HEK293 (cell line): ENCODE measurements at regions not wholly inside any gene's neighbourhood (a gene's known extent, or its start where the extent isn't known, plus 50 kb on each side); places are given as distances from the start of the nearest gene placed in this dataset.
A peak's percentile ranks its signal among the peaks of the same experiment; 100 is the strongest.

ENCODE experiments used
- CTCF ChIA-PET: fragments of 350-600 bp; formaldehyde crosslinking; extraction: SDS; loops from one replicate; lab custom pipeline; 2021; ENCODE audit warnings: antibody characterized with exemption; lab: Yijun Ruan, JAX
- POLR2A ChIA-PET: fragments of 300-600 bp; formaldehyde crosslinking; extraction: SDS; loops from one replicate; lab custom pipeline; 2020; ENCODE audit warnings: antibody characterized with exemption, inconsistent platforms; lab: Yijun Ruan, JAX
- H3K27ac ChIP-seq: fragments of 200-500 bp; sonication (Bioruptor generic); 2 replicates; pipeline ENCODE4 v1.5.1; 2014; ENCODE audit warnings: low read depth, low read length, control low read depth, inconsistent platforms; ENCODE audit errors: extremely low read depth
- H3K36me3 ChIP-seq, 2 experiments: fragments of 200-500 bp in 1 of 2; sonication (Bioruptor generic) in 1 of 2; 1 replicate in 1 of 2; 2 replicates in 1 of 2; pipeline ENCODE4 v1.5.1; 2014 to 2017; ENCODE audit warnings: inconsistent platforms in 2 of 2, low read length in 2 of 2; ENCODE audit not compliant: control insufficient read depth in 2 of 2, insufficient read depth in 1 of 2
- H3K4me1 ChIP-seq: fragments of 200-500 bp; sonication (Bioruptor generic); 2 replicates; pipeline ENCODE4 v1.5.1; 2014; ENCODE audit warnings: mild to moderate bottlenecking, low read length, inconsistent platforms; ENCODE audit not compliant: control insufficient read depth, insufficient read depth
- H3K4me3 ChIP-seq: 2 replicates; pipeline ENCODE4 v1.5.1; 2011; ENCODE audit warnings: low read depth, mild to moderate bottlenecking, control low read depth, low read length, moderate library complexity
- H3K9me3 ChIP-seq: fragments of 200-500 bp; sonication (Bioruptor generic); 2 replicates; pipeline ENCODE4 v1.5.1; 2014; ENCODE audit warnings: low read depth, low read length, inconsistent platforms; ENCODE audit not compliant: control insufficient read depth, insufficient read depth
- GLI2 ChIP-seq: fragments of 450-650 bp; formaldehyde crosslinking; IDR thresholded peaks from 2 replicates; pipeline ENCODE4; 2017; ENCODE audit warnings: missing biosample characterization, missing genetic modification characterization, low read depth, borderline replicate concordance
- GLI4 ChIP-seq: fragments of 450-650 bp; formaldehyde crosslinking; IDR thresholded peaks from 2 replicates; pipeline ENCODE4 v1.5.1; 2016; ENCODE audit warnings: missing biosample characterization, missing genetic modification characterization
- HOXD13 ChIP-seq: sonication (generic); formaldehyde crosslinking; IDR thresholded peaks from 2 replicates; pipeline ENCODE4 v1.8.0; 2022; ENCODE audit warnings: missing genetic modification reagents, borderline replicate concordance
- PBX3 ChIP-seq: sonication (generic); formaldehyde crosslinking; IDR thresholded peaks from 2 replicates; pipeline ENCODE4 v1.8.1; 2022; ENCODE audit warnings: mild to moderate bottlenecking, moderate library complexity, missing genetic modification reagents
- SCRT1 ChIP-seq: fragments of 450-650 bp; formaldehyde crosslinking; IDR thresholded peaks from 2 replicates; pipeline ENCODE4 v1.5.1; 2016; ENCODE audit warnings: missing biosample characterization, missing genetic modification characterization, borderline replicate concordance
- SCRT2 ChIP-seq: fragments of 450-650 bp; formaldehyde crosslinking; IDR thresholded peaks from 2 replicates; pipeline ENCODE4 v1.5.1; 2016; ENCODE audit warnings: missing biosample characterization, missing genetic modification characterization
- ZNF112 ChIP-seq: fragments of 450-650 bp; formaldehyde crosslinking; IDR thresholded peaks from 2 replicates; pipeline ENCODE4 v1.5.0; 2017; ENCODE audit warnings: missing biosample characterization, missing genetic modification characterization
- ZNF140 ChIP-seq: fragments of 450-650 bp; formaldehyde crosslinking; IDR thresholded peaks from 2 replicates; pipeline ENCODE4 v1.5.1; 2016; ENCODE audit warnings: missing biosample characterization, missing genetic modification characterization
- ZNF157 ChIP-seq: fragments of 450-650 bp; formaldehyde crosslinking; IDR thresholded peaks from 2 replicates; pipeline ENCODE4 v1.5.1; 2016; ENCODE audit warnings: missing biosample characterization, missing genetic modification characterization
- ZNF19 ChIP-seq: fragments of 450-650 bp; formaldehyde crosslinking; IDR thresholded peaks from 2 replicates; pipeline ENCODE4; 2016; ENCODE audit warnings: missing biosample characterization, missing genetic modification characterization, low read depth
- ZNF292 ChIP-seq: fragments of 450-650 bp; formaldehyde crosslinking; IDR thresholded peaks from 2 replicates; pipeline ENCODE4 v1.5.1; 2016; ENCODE audit warnings: low read depth, missing biosample characterization, missing genetic modification characterization, borderline replicate concordance
- ZNF426 ChIP-seq: fragments of 450-650 bp; formaldehyde crosslinking; IDR thresholded peaks from 2 replicates; pipeline ENCODE4 v1.5.1; 2017; ENCODE audit warnings: missing biosample characterization, missing genetic modification characterization, mild to moderate bottlenecking, inconsistent platforms, moderate library complexity
- ZNF529 ChIP-seq: fragments of 450-650 bp; formaldehyde crosslinking; IDR thresholded peaks from 2 replicates; pipeline ENCODE4 v1.5.1; 2017; ENCODE audit warnings: missing genetic modification characterization, missing biosample characterization; ENCODE audit not compliant: insufficient replicate concordance
- ZNF561 ChIP-seq: fragments of 450-650 bp; IDR thresholded peaks from 2 replicates; pipeline ENCODE4 v1.5.1; 2018; ENCODE audit warnings: missing biosample characterization, missing genetic modification characterization, borderline replicate concordance
- ZNF585B ChIP-seq: fragments of 450-650 bp; formaldehyde crosslinking; IDR thresholded peaks from 2 replicates; pipeline ENCODE4 v1.5.1; 2016; ENCODE audit warnings: missing biosample characterization, missing genetic modification characterization
- ZNF629 ChIP-seq: fragments of 450-650 bp; formaldehyde crosslinking; IDR thresholded peaks from 2 replicates; pipeline ENCODE4 v1.5.1; 2017; ENCODE audit warnings: missing biosample characterization, missing genetic modification characterization
- ZNF701 ChIP-seq: fragments of 450-650 bp; formaldehyde crosslinking; IDR thresholded peaks from 2 replicates; pipeline ENCODE4 v1.5.1; 2016; ENCODE audit warnings: missing biosample characterization, missing genetic modification characterization
- ZNF837 ChIP-seq: fragments of 450-650 bp; formaldehyde crosslinking; IDR thresholded peaks from 2 replicates; pipeline ENCODE4 v1.5.1; 2016; ENCODE audit warnings: missing biosample characterization, missing genetic modification characterization
- ZSCAN5A ChIP-seq: fragments of 450-650 bp; formaldehyde crosslinking; IDR thresholded peaks from 2 replicates; pipeline ENCODE4 v1.5.1; 2016; ENCODE audit warnings: missing biosample characterization, missing genetic modification characterization
- TF ChIP-seq, protein P1 (sequence below): IDR thresholded peaks from 2 replicates; pipeline ENCODE4 v1.6.1; 2011; ENCODE audit warnings: mild to moderate bottlenecking, low read depth, low read length, borderline replicate concordance
- TF ChIP-seq, protein P2 (sequence below): fragments of 450-650 bp; formaldehyde crosslinking; IDR thresholded peaks from 2 replicates; pipeline ENCODE4 v1.5.1; 2016; ENCODE audit warnings: missing biosample characterization, missing genetic modification characterization
- TF ChIP-seq, protein P3 (sequence below): fragments of 450-650 bp; formaldehyde crosslinking; IDR thresholded peaks from 2 replicates; pipeline ENCODE4 v1.5.1; 2016; ENCODE audit warnings: missing biosample characterization, missing genetic modification characterization
- TF ChIP-seq, protein P4 (sequence below): fragments of 450-650 bp; formaldehyde crosslinking; IDR thresholded peaks from 2 replicates; pipeline ENCODE4 v1.5.1; 2016; ENCODE audit warnings: missing biosample characterization, missing genetic modification characterization

DNA sequence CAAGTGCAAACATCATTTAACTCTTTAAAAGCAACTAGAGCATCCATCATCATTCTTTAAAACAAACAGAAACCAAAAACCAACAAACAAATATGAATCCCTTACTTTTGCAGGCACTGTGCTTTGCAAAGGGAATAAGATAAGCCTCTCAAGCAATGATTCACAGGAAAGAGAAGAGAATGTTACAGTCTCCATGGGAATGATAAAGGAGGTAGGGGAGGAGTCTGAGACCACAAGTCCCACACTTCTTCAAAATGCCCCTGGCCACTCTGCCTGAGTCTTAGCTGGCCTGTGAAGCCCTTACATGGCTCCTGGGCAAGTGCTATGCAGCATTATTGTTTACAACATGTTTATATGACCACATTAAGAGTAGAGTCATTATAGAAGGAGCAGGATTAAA lies 257.7 kb upstream of the MARCKS start:
- H3K36me3 ChIP-seq, result no peaks in the 10 kb centered on the region
- ChIA-PET CTCF (interaction anchor here (0.6 kb wide), 1 partner anchor 470 kb away, joined by 4 read pairs; no protein-coding TSS in a partner anchor), POLR2A (interaction anchor here (0.8 kb wide), 1 partner anchor 33 kb away, joined by 3 read pairs; no protein-coding TSS in a partner anchor)
- H3K4me1 ChIP-seq, result peaks cover 10% of the 10 kb centered on the region; the same call in 1 of the 2 replicates
- no peaks in the 10 kb centered on the region for H3K9me3 ChIP-seq
- no peak overlapping the region for H3K4me3 ChIP-seq
- H3K27ac ChIP-seq, result no peak overlapping the region
- TF ChIP-seq ZNF292 (tag by site-specific recombination) (no peak), SCRT2 (no peak), ZNF837 (no peak), ZNF19 (no peak), ZNF561 (tag by site-specific recombination) (no peak), PBX3 (CRISPR knock-in tag) (no peak), ZNF112 (tag by site-specific recombination) (no peak), ZNF426 (tag by site-specific recombination) (no peak)
- TF ChIP-seq, protein P1, sequence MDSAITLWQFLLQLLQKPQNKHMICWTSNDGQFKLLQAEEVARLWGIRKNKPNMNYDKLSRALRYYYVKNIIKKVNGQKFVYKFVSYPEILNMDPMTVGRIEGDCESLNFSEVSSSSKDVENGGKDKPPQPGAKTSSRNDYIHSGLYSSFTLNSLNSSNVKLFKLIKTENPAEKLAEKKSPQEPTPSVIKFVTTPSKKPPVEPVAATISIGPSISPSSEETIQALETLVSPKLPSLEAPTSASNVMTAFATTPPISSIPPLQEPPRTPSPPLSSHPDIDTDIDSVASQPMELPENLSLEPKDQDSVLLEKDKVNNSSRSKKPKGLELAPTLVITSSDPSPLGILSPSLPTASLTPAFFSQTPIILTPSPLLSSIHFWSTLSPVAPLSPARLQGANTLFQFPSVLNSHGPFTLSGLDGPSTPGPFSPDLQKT, result no peak

DNA sequence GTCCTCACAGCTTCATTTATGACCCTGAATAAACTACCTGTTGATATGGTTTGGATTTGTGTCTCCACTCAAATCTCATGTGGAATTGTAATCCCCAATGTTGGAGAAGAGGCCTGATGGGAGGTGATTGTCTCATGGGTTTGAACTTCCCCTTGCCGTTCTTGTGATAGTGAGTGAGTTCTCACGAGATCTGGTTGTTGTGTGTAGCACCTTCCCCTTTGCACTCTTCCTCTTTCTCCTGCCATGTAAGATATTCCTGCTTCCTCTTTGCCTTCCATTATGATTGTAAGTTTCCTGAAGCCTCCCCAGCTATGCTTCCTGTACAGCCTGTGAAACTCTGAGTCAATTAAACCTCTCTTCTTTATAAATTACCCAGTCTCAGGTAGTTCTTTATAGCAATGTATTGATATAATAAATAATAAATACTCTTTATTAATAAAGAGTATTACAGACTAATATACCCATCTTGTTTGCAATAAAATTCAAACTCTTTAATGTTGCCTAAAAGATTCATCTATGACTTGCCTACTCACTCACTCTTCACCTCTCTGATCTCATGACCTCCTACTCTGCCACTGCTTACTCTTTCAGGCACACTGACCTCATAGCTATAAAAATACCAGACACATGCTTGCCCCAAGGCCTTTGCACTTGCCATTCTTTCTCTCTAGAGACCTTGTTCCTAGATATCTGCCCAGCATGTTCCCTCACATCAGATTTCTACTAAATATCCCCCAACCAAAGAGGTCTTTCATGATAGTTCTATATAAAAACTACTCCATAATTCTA lies 256.4 kb upstream of the MARCKS start:
- Histone ChIP-seq H3K4me1 (peaks cover 10% of the 10 kb centered on the region; the same call in 1 of the 2 replicates), H3K27ac (no peak overlapping the region), H3K36me3 (no peaks in the 10 kb centered on the region), H3K9me3 (no peaks in the 10 kb centered on the region), H3K4me3 (no peak overlapping the region)
- ChIA-PET CTCF (no interaction called here), POLR2A (interaction anchor here (0.8 kb wide), 1 partner anchor 31 kb away, joined by 3 read pairs; no protein-coding TSS in a partner anchor)
- TF ChIP-seq ZNF140 (tag by site-specific recombination) (no peak), ZNF585B (no peak), ZSCAN5A (tag by site-specific recombination) (no peak), ZNF157 (tag by site-specific recombination) (no peak), GLI4 (tag by site-specific recombination) (no peak), ZNF629 (tag by site-specific recombination) (0 out of 2 replicates have a peak, but pooled peaks have one; percentile 31), SCRT1 (0 out of 2 replicates have a peak, but pooled peaks have one; percentile 20), GLI2 (tag by site-specific recombination) (no peak), HOXD13 (CRISPR knock-in tag) (no peak), SCRT2 (peak; percentile 75), ZNF529 (tag by site-specific recombination) (no peak), ZNF701 (tag by site-specific recombination) (no peak), ZNF561 (tag by site-specific recombination) (no peak)
- TF ChIP-seq, protein P2, sequence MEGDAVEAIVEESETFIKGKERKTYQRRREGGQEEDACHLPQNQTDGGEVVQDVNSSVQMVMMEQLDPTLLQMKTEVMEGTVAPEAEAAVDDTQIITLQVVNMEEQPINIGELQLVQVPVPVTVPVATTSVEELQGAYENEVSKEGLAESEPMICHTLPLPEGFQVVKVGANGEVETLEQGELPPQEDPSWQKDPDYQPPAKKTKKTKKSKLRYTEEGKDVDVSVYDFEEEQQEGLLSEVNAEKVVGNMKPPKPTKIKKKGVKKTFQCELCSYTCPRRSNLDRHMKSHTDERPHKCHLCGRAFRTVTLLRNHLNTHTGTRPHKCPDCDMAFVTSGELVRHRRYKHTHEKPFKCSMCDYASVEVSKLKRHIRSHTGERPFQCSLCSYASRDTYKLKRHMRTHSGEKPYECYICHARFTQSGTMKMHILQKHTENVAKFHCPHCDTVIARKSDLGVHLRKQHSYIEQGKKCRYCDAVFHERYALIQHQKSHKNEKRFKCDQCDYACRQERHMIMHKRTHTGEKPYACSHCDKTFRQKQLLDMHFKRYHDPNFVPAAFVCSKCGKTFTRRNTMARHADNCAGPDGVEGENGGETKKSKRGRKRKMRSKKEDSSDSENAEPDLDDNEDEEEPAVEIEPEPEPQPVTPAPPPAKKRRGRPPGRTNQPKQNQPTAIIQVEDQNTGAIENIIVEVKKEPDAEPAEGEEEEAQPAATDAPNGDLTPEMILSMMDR, result no peak
- TF ChIP-seq, protein P3, sequence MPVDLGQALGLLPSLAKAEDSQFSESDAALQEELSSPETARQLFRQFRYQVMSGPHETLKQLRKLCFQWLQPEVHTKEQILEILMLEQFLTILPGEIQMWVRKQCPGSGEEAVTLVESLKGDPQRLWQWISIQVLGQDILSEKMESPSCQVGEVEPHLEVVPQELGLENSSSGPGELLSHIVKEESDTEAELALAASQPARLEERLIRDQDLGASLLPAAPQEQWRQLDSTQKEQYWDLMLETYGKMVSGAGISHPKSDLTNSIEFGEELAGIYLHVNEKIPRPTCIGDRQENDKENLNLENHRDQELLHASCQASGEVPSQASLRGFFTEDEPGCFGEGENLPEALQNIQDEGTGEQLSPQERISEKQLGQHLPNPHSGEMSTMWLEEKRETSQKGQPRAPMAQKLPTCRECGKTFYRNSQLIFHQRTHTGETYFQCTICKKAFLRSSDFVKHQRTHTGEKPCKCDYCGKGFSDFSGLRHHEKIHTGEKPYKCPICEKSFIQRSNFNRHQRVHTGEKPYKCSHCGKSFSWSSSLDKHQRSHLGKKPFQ (tag by site-specific recombination), result no peak
- TF ChIP-seq, protein P4, sequence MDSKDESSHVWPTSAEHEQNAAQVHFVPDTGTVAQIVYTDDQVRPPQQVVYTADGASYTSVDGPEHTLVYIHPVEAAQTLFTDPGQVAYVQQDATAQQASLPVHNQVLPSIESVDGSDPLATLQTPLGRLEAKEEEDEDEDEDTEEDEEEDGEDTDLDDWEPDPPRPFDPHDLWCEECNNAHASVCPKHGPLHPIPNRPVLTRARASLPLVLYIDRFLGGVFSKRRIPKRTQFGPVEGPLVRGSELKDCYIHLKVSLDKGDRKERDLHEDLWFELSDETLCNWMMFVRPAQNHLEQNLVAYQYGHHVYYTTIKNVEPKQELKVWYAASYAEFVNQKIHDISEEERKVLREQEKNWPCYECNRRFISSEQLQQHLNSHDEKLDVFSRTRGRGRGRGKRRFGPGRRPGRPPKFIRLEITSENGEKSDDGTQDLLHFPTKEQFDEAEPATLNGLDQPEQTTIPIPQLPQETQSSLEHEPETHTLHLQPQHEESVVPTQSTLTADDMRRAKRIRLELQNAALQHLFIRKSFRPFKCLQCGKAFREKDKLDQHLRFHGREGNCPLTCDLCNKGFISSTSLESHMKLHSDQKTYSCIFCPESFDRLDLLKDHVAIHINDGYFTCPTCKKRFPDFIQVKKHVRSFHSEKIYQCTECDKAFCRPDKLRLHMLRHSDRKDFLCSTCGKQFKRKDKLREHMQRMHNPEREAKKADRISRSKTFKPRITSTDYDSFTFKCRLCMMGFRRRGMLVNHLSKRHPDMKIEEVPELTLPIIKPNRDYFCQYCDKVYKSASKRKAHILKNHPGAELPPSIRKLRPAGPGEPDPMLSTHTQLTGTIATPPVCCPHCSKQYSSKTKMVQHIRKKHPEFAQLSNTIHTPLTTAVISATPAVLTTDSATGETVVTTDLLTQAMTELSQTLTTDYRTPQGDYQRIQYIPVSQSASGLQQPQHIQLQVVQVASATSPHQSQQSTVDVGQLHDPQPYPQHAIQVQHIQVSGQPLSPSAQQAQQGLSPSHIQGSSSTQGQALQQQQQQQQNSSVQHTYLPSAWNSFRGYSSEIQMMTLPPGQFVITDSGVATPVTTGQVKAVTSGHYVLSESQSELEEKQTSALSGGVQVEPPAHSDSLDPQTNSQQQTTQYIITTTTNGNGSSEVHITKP (tag by site-specific recombination), result no peak
